HCT116 (cell line): ENCODE measurements at regions not wholly inside any gene's neighbourhood (a gene's known extent, or its start where the extent isn't known, plus 50 kb on each side); places are given as distances from the start of the nearest gene placed in this dataset.
"Not testable (repeated sequence)": the region's sequence is repeated elsewhere in the genome, so short reads cannot be mapped to it uniquely, and the experiment has no call there.

Experiments used
- ATAC-seq: fragments of 200-7000 bp; cut with Tn5 transposase; 2 replicates; pipeline ENCODE4 v1.9.1; 2020; ENCODE audit warnings: mild to moderate bottlenecking, moderate library complexity
- BruUV-seq: library from RNA; stranded (reverse); fragments of 400-500 nt; replicated peaks from 2 replicates; lab custom pipeline; 2021; lab: Mats Ljungman, UMichigan
- CTCF ChIA-PET: fragments of 300-600 bp; sonication (Branson Sonifier 250); formaldehyde crosslinking; loops from one replicate; lab custom pipeline; 2021; ENCODE audit warnings: antibody characterized with exemption; lab: Charles Lee
- POLR2A ChIA-PET: fragments of 300-600, 350-600 bp; sonication (Branson Sonifier 250); formaldehyde crosslinking; loops from one replicate; lab custom pipeline; 2021; ENCODE audit warnings: antibody characterized with exemption; lab: Charles Lee
- RAD21 ChIA-PET, 2 experiments: fragments of 300-600 bp; sonication (Branson Sonifier 250); formaldehyde crosslinking; loops; one replicate each; lab custom pipeline; 2023; ENCODE audit warnings: low total read pairs in 2 of 2; ENCODE audit not compliant: uncharacterized antibody in 2 of 2, unreplicated experiment in 2 of 2, low non-redundant PET in 1 of 2; lab: Charles Lee
- DNase-seq: peaks from one replicate; pipeline ENCODE4 v3.0.0-alpha.2; 2010; ENCODE audit warnings: low read depth, low spot score
- H2AFZ ChIP-seq: fragments of 200-600 bp; shearing (Covaris generic), sonication (generic); 2 replicates; pipeline ENCODE4 v1.6.1; 2017; ENCODE audit warnings: low read depth, mixed run types, mixed read lengths, antibody characterized with exemption, low read length; ENCODE audit not compliant: poor library complexity, severe bottlenecking
- H3K27ac ChIP-seq: 2 replicates; pipeline ENCODE4 v1.5.1; 2012; ENCODE audit warnings: low read depth, low read length
- H3K27me3 ChIP-seq: fragments of 200-600 bp; sonication (generic); 2 replicates; pipeline ENCODE4 v1.6.1; 2016; ENCODE audit warnings: mixed run types, low read length, mixed read lengths; ENCODE audit not compliant: insufficient read depth
- H3K36me3 ChIP-seq, 2 experiments: fragments of 200-500 bp in 1 of 2; fragments of 200-600 bp in 1 of 2; sonication (Bioruptor generic) in 1 of 2; sonication (generic) in 1 of 2; 2 replicates each; pipeline versions ENCODE4 v1.5.1 to v1.6.1; 2014 to 2016; ENCODE audit warnings: low read length in 2 of 2, inconsistent platforms in 1 of 2, mixed read lengths in 1 of 2, mixed run types in 1 of 2; ENCODE audit not compliant: insufficient read depth in 2 of 2, control insufficient read depth in 1 of 2
- H3K4me1 ChIP-seq, 2 experiments: fragments of 200-600 bp in 1 of 2; sonication (generic) in 1 of 2; 2 replicates each; pipeline versions ENCODE4 v1.5.1 to v1.6.1; 2012 to 2017; ENCODE audit warnings: low read length in 2 of 2, inconsistent platforms in 1 of 2, mild to moderate bottlenecking in 1 of 2, mixed read lengths in 1 of 2, mixed run types in 1 of 2, moderate library complexity in 1 of 2; ENCODE audit not compliant: insufficient read depth in 2 of 2, control insufficient read depth in 1 of 2
- H3K4me2 ChIP-seq: fragments of 200-600 bp; sonication (generic); 2 replicates; pipeline ENCODE4 v1.6.1; 2017; ENCODE audit warnings: mixed run types, low read length, mixed read lengths
- H3K4me3 ChIP-seq, 2 experiments: fragments of 200-600 bp in 1 of 2; sonication (generic) in 1 of 2; replicated peaks in 1 of 2; 2 replicates each; pipeline ENCODE4 v1.5.1; 2011 to 2016; ENCODE audit warnings: low read length in 2 of 2, control low read depth in 1 of 2, low read depth in 1 of 2, mild to moderate bottlenecking in 1 of 2, mixed read lengths in 1 of 2, mixed run types in 1 of 2
- H3K79me2 ChIP-seq: fragments of 200-600 bp; sonication (generic); 2 replicates; pipeline ENCODE4 v1.6.1; 2017; ENCODE audit warnings: mild to moderate bottlenecking, mixed run types, low read length, moderate library complexity, mixed read lengths; ENCODE audit not compliant: insufficient read depth
- H3K9ac ChIP-seq: fragments of 200-600 bp; sonication (generic); 2 replicates; pipeline ENCODE4 v1.6.1; 2016; ENCODE audit warnings: low read length, mixed read lengths
- H3K9me2 ChIP-seq: fragments of 200-600 bp; sonication (generic), shearing (Covaris generic); 2 replicates; pipeline ENCODE4 v1.6.1; 2017; ENCODE audit warnings: mixed run types, mild to moderate bottlenecking, moderate library complexity; ENCODE audit not compliant: insufficient read depth
- H3K9me3 ChIP-seq, 2 experiments: fragments of 200-500 bp in 1 of 2; fragments of 200-600 bp in 1 of 2; sonication (Bioruptor generic) in 1 of 2; sonication (generic) in 1 of 2; 2 replicates each; pipeline ENCODE4 v1.6.1; 2014 to 2017; ENCODE audit warnings: low read length in 2 of 2, mixed read lengths in 2 of 2, inconsistent platforms in 1 of 2, low read depth in 1 of 2, mild to moderate bottlenecking in 1 of 2, mixed run types in 1 of 2, moderate library complexity in 1 of 2; ENCODE audit not compliant: control insufficient read depth in 1 of 2, insufficient read depth in 1 of 2
- H4K20me1 ChIP-seq: fragments of 200-600 bp; sonication (generic), shearing (Covaris generic); 2 replicates; pipeline ENCODE4 v1.6.1; 2017; ENCODE audit warnings: mixed run types, mild to moderate bottlenecking, moderate library complexity; ENCODE audit not compliant: insufficient read depth
- CBX3 ChIP-seq: IDR thresholded peaks from 2 replicates; pipeline ENCODE4 v1.6.1; 2012; ENCODE audit warnings: low read depth
- CEBPB ChIP-seq: IDR thresholded peaks from 2 replicates; pipeline ENCODE4 v1.6.1; 2012; ENCODE audit warnings: low read depth
- EGR1 ChIP-seq: IDR thresholded peaks from 2 replicates; pipeline ENCODE4 v1.6.1; 2012; ENCODE audit warnings: low read depth
- EZH2 ChIP-seq: fragments of 200-600 bp; sonication (generic); IDR thresholded peaks from 2 replicates; pipeline ENCODE4 v1.6.1; 2017; ENCODE audit warnings: antibody characterized with exemption, mixed run types
- EZH2phosphoT487 ChIP-seq: fragments of 200-600 bp; IDR thresholded peaks from 2 replicates; pipeline ENCODE4 v1.6.1; 2018; ENCODE audit warnings: antibody characterized with exemption, borderline replicate concordance
- FOSL1 ChIP-seq: IDR thresholded peaks from 2 replicates; pipeline ENCODE4 v1.6.1; 2012; ENCODE audit warnings: low read depth
- JUND ChIP-seq: IDR thresholded peaks from 2 replicates; pipeline ENCODE4 v1.6.1; 2012
- RAD21 ChIP-seq: IDR thresholded peaks from 2 replicates; pipeline ENCODE4 v1.6.1; 2012; ENCODE audit warnings: low read depth, mild to moderate bottlenecking
- SIN3A ChIP-seq: IDR thresholded peaks from 2 replicates; pipeline ENCODE4 v1.6.1; 2012; ENCODE audit warnings: low read depth
- SRF ChIP-seq: IDR thresholded peaks from 2 replicates; pipeline ENCODE4 v1.6.1; 2012; ENCODE audit warnings: low read depth
- TCF7L2 ChIP-seq: IDR thresholded peaks from 2 replicates; pipeline ENCODE4 v1.7.0; 2011; ENCODE audit warnings: borderline replicate concordance, inconsistent platforms; ENCODE audit not compliant: insufficient read depth, insufficient read length; ENCODE audit errors: extremely low read depth
- ZNF274 ChIP-seq: fragments of 200-500 bp; sonication (Bioruptor generic); IDR thresholded peaks from 2 replicates; pipeline ENCODE4 v1.6.1; 2014; ENCODE audit warnings: mild to moderate bottlenecking, low read depth, low read length, inconsistent platforms
- intact Hi-C: fragments of 100-400 bp; cut with micrococcal nuclease; formaldehyde crosslinking; loops from 2 replicates; pipeline ENCODE4 v1.10.0; 2022
- TF ChIP-seq, protein P1 (sequence below): IDR thresholded peaks from 2 replicates; pipeline ENCODE4 v1.6.1; 2012
- TF ChIP-seq, protein P2 (sequence below): IDR thresholded peaks from 2 replicates; pipeline ENCODE4 v1.6.1; 2012; ENCODE audit warnings: low read depth
- TF ChIP-seq, protein P3 (sequence below), 3 experiments: fragments of 200-600 bp in 1 of 3; sonication (generic) in 1 of 3; IDR thresholded peaks in 2 of 3; conservative IDR thresholded peaks in 1 of 3; 2 replicates each; pipeline ENCODE4 v1.5.1; 2012 to 2017; ENCODE audit warnings: low read depth in 2 of 3, low read length in 2 of 3, antibody characterized with exemption in 1 of 3, borderline replicate concordance in 1 of 3, control low read depth in 1 of 3, mild to moderate bottlenecking in 1 of 3, mixed read lengths in 1 of 3, mixed run types in 1 of 3, moderate library complexity in 1 of 3; ENCODE audit not compliant: insufficient read depth in 1 of 3

DNA sequence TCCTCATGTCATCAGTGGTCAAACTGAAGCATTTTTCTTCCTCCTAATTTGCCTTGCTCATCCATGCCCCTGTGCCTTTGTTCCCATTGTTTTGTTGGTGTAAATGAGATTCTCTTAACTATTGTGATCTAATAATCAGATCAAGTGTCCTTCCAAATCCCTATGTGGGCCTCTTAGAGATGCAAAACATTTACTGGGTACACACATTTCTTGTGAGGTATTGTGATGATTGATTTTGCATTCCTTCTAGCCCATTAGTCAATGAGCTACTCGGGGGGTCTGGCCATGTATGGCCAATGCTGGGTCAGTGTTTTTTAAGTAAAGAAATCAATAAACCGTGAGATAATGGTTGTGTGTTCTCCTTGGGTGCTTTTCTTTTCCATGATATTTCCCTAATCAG is 580.4 kb downstream of the VGLL3 start:
- Histone ChIP-seq H3K36me3 (no peaks in the 10 kb centered on the region), H3K27me3 (no peaks in the 10 kb centered on the region), H3K4me3 (no peak overlapping the region), H3K9me3 (peaks cover 13 to 16% of the 10 kb centered on the region in 2 experiments; a peak in 3 of 4 replicates), H3K4me1 (no peaks in the 10 kb centered on the region), H4K20me1 (no peaks in the 10 kb centered on the region), H3K27ac (no peak overlapping the region), H3K79me2 (no peaks in the 10 kb centered on the region), H3K4me2 (no peak overlapping the region), H2AFZ (no peak overlapping the region), H3K9me2 (no peaks in the 10 kb centered on the region), H3K9ac (no peak overlapping the region)
- ChIA-PET CTCF (no interaction called here), RAD21 (no interaction called here), POLR2A (no interaction called here)
- no peak for DNase-seq
- no TSS peak for BruUV-seq
- TF ChIP-seq EZH2, result no peak
- TF ChIP-seq SIN3A, result no peak
- TF ChIP-seq FOSL1, result no peak
- TF ChIP-seq ZNF274, result no peak
- no peak for TF ChIP-seq TCF7L2
- TF ChIP-seq CEBPB, result no peak
- TF ChIP-seq, protein P1, sequence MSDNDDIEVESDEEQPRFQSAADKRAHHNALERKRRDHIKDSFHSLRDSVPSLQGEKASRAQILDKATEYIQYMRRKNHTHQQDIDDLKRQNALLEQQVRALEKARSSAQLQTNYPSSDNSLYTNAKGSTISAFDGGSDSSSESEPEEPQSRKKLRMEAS, result no peak
- TF ChIP-seq CBX3, result no peak
- no peak for TF ChIP-seq JUND
- TF ChIP-seq, protein P2, sequence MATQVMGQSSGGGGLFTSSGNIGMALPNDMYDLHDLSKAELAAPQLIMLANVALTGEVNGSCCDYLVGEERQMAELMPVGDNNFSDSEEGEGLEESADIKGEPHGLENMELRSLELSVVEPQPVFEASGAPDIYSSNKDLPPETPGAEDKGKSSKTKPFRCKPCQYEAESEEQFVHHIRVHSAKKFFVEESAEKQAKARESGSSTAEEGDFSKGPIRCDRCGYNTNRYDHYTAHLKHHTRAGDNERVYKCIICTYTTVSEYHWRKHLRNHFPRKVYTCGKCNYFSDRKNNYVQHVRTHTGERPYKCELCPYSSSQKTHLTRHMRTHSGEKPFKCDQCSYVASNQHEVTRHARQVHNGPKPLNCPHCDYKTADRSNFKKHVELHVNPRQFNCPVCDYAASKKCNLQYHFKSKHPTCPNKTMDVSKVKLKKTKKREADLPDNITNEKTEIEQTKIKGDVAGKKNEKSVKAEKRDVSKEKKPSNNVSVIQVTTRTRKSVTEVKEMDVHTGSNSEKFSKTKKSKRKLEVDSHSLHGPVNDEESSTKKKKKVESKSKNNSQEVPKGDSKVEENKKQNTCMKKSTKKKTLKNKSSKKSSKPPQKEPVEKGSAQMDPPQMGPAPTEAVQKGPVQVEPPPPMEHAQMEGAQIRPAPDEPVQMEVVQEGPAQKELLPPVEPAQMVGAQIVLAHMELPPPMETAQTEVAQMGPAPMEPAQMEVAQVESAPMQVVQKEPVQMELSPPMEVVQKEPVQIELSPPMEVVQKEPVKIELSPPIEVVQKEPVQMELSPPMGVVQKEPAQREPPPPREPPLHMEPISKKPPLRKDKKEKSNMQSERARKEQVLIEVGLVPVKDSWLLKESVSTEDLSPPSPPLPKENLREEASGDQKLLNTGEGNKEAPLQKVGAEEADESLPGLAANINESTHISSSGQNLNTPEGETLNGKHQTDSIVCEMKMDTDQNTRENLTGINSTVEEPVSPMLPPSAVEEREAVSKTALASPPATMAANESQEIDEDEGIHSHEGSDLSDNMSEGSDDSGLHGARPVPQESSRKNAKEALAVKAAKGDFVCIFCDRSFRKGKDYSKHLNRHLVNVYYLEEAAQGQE, result no peak
- TF ChIP-seq, protein P3, sequence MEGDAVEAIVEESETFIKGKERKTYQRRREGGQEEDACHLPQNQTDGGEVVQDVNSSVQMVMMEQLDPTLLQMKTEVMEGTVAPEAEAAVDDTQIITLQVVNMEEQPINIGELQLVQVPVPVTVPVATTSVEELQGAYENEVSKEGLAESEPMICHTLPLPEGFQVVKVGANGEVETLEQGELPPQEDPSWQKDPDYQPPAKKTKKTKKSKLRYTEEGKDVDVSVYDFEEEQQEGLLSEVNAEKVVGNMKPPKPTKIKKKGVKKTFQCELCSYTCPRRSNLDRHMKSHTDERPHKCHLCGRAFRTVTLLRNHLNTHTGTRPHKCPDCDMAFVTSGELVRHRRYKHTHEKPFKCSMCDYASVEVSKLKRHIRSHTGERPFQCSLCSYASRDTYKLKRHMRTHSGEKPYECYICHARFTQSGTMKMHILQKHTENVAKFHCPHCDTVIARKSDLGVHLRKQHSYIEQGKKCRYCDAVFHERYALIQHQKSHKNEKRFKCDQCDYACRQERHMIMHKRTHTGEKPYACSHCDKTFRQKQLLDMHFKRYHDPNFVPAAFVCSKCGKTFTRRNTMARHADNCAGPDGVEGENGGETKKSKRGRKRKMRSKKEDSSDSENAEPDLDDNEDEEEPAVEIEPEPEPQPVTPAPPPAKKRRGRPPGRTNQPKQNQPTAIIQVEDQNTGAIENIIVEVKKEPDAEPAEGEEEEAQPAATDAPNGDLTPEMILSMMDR (IDR thresholded peaks at IDR 0.05 in 2 of 3, conservative IDR thresholded peaks at IDR 0.05 in 1 of 3; ENCODE audit: borderline replicate concordance in 1 of 3, insufficient read depth in 1 of 3, low read depth in 2 of 3, low read length in 2 of 3), result no peak
- no peak for TF ChIP-seq EGR1
- no peak for TF ChIP-seq EZH2phosphoT487
- no peak for TF ChIP-seq RAD21
- no peak for TF ChIP-seq SRF
- intact Hi-C loops, result no loop called here
- ATAC-seq, result no peak

DNA sequence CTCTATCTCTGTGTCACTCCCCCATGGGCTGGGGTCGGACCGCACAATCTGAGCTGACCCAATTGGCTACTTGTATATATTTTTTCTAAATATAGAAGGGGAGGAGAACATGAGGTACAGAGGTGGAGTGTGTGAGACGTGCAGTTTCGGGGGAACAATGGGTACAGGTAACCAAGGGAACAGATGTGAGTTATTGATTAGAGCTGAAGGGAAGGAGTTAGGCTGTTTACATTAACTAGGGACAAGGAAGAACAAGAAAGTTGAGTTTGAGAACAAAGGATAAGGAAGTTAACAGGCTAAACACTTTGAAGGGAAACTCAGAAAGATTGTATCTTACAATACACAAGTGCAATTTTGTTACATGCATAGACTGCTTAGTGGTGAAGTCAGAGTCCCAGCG is 601.2 kb downstream of the VGLL3 start:
- H4K20me1 ChIP-seq, H3K27me3 ChIP-seq, H3K79me2 ChIP-seq, ATAC-seq, H2AFZ ChIP-seq, H3K9ac ChIP-seq, H3K4me2 ChIP-seq, intact Hi-C loops, H3K9me3 ChIP-seq, POLR2A ChIA-PET, H3K27ac ChIP-seq, BruUV-seq, H3K4me1 ChIP-seq, H3K4me3 ChIP-seq, H3K9me2 ChIP-seq, H3K36me3 ChIP-seq, CTCF ChIA-PET, RAD21 ChIA-PET, DNase-seq: not testable (repeated sequence)
